NCI-H345 (cell line): ENCODE measurements at regions not wholly inside any gene's neighbourhood (a gene's known extent, or its start where the extent isn't known, plus 50 kb on each side); places are given as distances from the start of the nearest gene placed in this dataset.
"Not testable (repeated sequence)": the region's sequence is repeated elsewhere in the genome, so short reads cannot be mapped to it uniquely, and the experiment has no call there.

Experiments used
- DNase-seq: peaks from one replicate; lab custom pipeline; 2025; lab: John Stamatoyannopoulos, UW

GRCh38 chrX:137646472-137646871 is 80.5 kb downstream of the ZIC3 start:
- no peak for DNase-seq

- DNase-seq = no peak
Observed at GRCh38 chrX:137651647-137652046, 85.7 kb downstream of the ZIC3 start.

GRCh38 chrX:137652086-137652485 is 86.2 kb downstream of the ZIC3 start:
- no peak for DNase-seq

- no peak for DNase-seq
Observed at GRCh38 chrX:137654481-137654880, 88.6 kb downstream of the ZIC3 start.

- no peak for DNase-seq
Observed at GRCh38 chrX:137667776-137668175, 101.8 kb downstream of the ZIC3 start.

- DNase-seq = no peak
Observed at GRCh38 chrX:137684591-137684990, 118.7 kb downstream of the ZIC3 start.

- no peak for DNase-seq
Observed at GRCh38 chrX:137695417-137695816, 129.5 kb downstream of the ZIC3 start.

- DNase-seq = no peak
Observed at GRCh38 chrX:137707348-137707747, 141.4 kb downstream of the ZIC3 start.

- DNase-seq = no peak
Observed at GRCh38 chrX:137742846-137743245, 176.9 kb downstream of the ZIC3 start.

- no peak for DNase-seq
Observed at GRCh38 chrX:137743414-137743813, 177.5 kb downstream of the ZIC3 start.

- DNase-seq = no peak
Observed at GRCh38 chrX:137746289-137746688, 180.4 kb downstream of the ZIC3 start.

GRCh38 chrX:137747244-137748043 is 181.5 kb downstream of the ZIC3 start:
- no peak for DNase-seq

GRCh38 chrX:137748827-137749226 is 182.9 kb downstream of the ZIC3 start:
- DNase-seq = no peak

GRCh38 chrX:137749246-137749645 is 183.3 kb downstream of the ZIC3 start:
- no peak for DNase-seq

GRCh38 chrX:137771537-137771936 is 205.6 kb downstream of the ZIC3 start:
- no peak for DNase-seq

- DNase-seq = no peak
Observed at GRCh38 chrX:137792214-137792613, 226.3 kb downstream of the ZIC3 start.

- DNase-seq = not testable (repeated sequence)
Observed at GRCh38 chrX:137797926-137798325, 232.0 kb downstream of the ZIC3 start.

- DNase-seq = no peak
Observed at GRCh38 chrX:137823257-137823656, 257.3 kb downstream of the ZIC3 start.

GRCh38 chrX:137847376-137847775 is 281.4 kb downstream of the ZIC3 start:
- no peak for DNase-seq

- DNase-seq = no peak
Observed at GRCh38 chrX:137848266-137848905, 282.5 kb downstream of the ZIC3 start.

GRCh38 chrX:137852502-137852901 is 286.6 kb downstream of the ZIC3 start:
- DNase-seq = no peak

GRCh38 chrX:137855490-137855889 is 289.6 kb downstream of the ZIC3 start:
- DNase-seq = no peak

- DNase-seq = no peak
Observed at GRCh38 chrX:137858106-137858505, 292.2 kb downstream of the ZIC3 start.

GRCh38 chrX:137878401-137878800 is 312.5 kb downstream of the ZIC3 start:
- DNase-seq = no peak
